ENCODE measurements at regions not wholly inside any gene's neighbourhood (a gene's known extent, or its start where the extent isn't known, plus 50 kb on each side); places are given as distances from the start of the nearest gene placed in this dataset.
"Not testable (repeated sequence)": the region's sequence is repeated elsewhere in the genome, so short reads cannot be mapped to it uniquely, and the experiment has no call there.

- Mint-ChIP-seq H3K27ac (no peak overlapping the region), H3K9me3 (ENCODE audit: low read depth) (no peaks in the 10 kb centered on the region), H3K4me3 (no peak overlapping the region), H3K4me1 (ENCODE audit: low read depth) (no peaks in the 10 kb centered on the region), H3K27me3 (peaks cover 2% of the 10 kb centered on the region), H3K36me3 (no peaks in the 10 kb centered on the region)
These were observed 273.1 kb downstream of the XPNPEP1 start for GRCh38 chr10:109650228-109650627.

DNA sequence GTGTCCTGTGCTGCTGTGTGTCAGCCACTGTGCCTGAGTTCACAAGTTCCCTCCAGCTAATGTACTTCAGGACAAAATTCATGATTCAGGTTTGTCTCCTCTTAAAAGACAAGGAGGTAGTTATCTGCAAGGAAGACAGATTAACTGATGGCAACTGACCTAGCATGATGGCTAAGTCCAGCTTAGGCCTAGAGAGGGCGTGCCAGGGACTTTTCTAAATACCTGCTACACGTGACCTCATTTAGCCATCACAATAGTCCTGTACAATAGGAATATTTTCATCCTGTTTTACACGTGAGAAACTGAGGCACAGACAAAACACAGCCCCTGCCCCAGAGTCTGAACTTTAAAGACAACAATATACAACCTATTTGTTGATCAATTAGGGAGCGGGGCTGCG lies 275.7 kb downstream of the XPNPEP1 start:
- Mint-ChIP-seq H3K27ac (no peak overlapping the region), H3K9me3 (ENCODE audit: low read depth) (no peaks in the 10 kb centered on the region), H3K4me3 (no peak overlapping the region), H3K27me3 (peaks cover 2% of the 10 kb centered on the region), H3K36me3 (no peaks in the 10 kb centered on the region), H3K4me1 (ENCODE audit: low read depth) (no peaks in the 10 kb centered on the region)

DNA sequence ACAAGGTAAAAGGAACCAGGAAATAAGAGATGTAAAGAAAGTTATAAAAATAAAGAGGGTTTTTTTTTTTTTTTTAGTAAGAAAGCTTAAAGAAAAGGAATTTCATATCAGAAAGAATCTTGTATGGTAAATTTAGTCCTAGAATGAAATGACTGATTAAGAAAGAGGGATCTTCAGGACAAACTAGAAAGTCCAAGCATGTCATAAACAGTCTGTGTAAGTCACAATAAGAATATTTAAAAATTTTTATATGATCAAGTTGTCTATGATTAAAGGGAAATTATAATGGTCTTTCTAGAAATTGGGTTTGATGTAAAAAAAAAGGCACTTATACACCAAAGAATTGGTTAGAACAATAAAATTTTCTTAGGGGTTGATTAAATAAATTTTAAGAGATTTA lies 289.5 kb downstream of the XPNPEP1 start:
- H3K27ac Mint-ChIP-seq: no peak overlapping the region
- H3K4me1 Mint-ChIP-seq (ENCODE audit: low read depth): no peaks in the 10 kb centered on the region
- H3K36me3 Mint-ChIP-seq: no peaks in the 10 kb centered on the region
- no peak overlapping the region for H3K4me3 Mint-ChIP-seq
- H3K9me3 Mint-ChIP-seq (ENCODE audit: low read depth): no peaks in the 10 kb centered on the region
- H3K27me3 Mint-ChIP-seq: no peaks in the 10 kb centered on the region

- not testable (repeated sequence) for H3K27ac Mint-ChIP-seq; H3K4me1 Mint-ChIP-seq (ENCODE audit: low read depth); H3K4me3 Mint-ChIP-seq; H3K27me3 Mint-ChIP-seq; H3K36me3 Mint-ChIP-seq; H3K9me3 Mint-ChIP-seq (ENCODE audit: low read depth)
These were observed 290.3 kb downstream of the XPNPEP1 start for GRCh38 chr10:109633017-109633416.

- H3K4me1 Mint-ChIP-seq (ENCODE audit: low read depth): no peaks in the 10 kb centered on the region
- no peaks in the 10 kb centered on the region for H3K36me3 Mint-ChIP-seq
- no peak overlapping the region for H3K4me3 Mint-ChIP-seq
- no peaks in the 10 kb centered on the region for H3K9me3 Mint-ChIP-seq (ENCODE audit: low read depth)
- no peak overlapping the region for H3K27ac Mint-ChIP-seq
- no peaks in the 10 kb centered on the region for H3K27me3 Mint-ChIP-seq
These were observed 298.4 kb downstream of the XPNPEP1 start for GRCh38 chr10:109624939-109625338.

GRCh38 chr10:109622566-109622965 lies 300.7 kb downstream of the XPNPEP1 start:
- no peak overlapping the region for H3K4me3 Mint-ChIP-seq
- no peaks in the 10 kb centered on the region for H3K36me3 Mint-ChIP-seq
- no peaks in the 10 kb centered on the region for H3K4me1 Mint-ChIP-seq (ENCODE audit: low read depth)
- no peak overlapping the region for H3K27ac Mint-ChIP-seq
- H3K9me3 Mint-ChIP-seq (ENCODE audit: low read depth): no peaks in the 10 kb centered on the region
- no peaks in the 10 kb centered on the region for H3K27me3 Mint-ChIP-seq

DNA sequence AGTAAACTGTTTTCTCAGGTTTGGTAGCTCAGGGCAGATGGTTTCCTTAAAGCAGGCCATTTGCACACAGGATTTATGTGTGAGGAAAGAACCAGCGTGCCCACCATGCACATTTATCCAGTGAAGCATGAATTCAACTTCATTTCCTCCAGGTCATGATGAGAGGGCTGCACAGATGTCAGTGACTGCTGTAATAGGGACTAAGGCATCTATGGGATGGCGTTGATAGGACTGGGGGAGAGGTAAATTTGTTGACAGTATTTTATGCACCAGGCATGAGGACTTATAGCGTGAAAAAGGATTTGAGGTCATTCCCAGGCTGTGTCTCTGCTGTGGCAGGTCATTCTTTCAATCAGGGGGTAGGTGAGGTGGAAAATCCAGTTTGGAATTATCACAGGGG lies 302.9 kb downstream of the XPNPEP1 start:
- Mint-ChIP-seq H3K4me1 (ENCODE audit: low read depth) (no peaks in the 10 kb centered on the region), H3K9me3 (ENCODE audit: low read depth) (no peaks in the 10 kb centered on the region), H3K27ac (no peak overlapping the region), H3K27me3 (peaks cover 1% of the 10 kb centered on the region), H3K36me3 (no peaks in the 10 kb centered on the region), H3K4me3 (no peak overlapping the region)

DNA sequence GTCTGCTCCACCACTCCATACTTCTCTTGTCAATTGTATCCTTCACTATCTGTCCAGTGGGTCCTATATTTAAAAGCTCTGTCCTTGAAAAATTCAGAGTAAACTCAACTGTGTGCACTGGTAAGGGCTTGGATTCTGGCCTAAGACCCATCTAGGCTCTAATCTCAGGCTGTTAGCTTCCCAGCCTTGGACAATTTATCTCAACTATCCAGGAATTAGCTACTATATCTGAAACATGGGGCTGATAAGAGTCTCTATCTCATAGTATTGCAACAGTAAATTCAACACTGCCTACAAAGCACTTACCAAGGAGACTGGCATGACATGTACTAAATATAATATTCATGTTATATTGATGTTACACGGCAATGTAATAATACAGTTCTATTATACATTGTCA lies 303.4 kb downstream of the XPNPEP1 start:
- no peaks in the 10 kb centered on the region for H3K4me1 Mint-ChIP-seq (ENCODE audit: low read depth)
- H3K36me3 Mint-ChIP-seq: no peaks in the 10 kb centered on the region
- no peak overlapping the region for H3K4me3 Mint-ChIP-seq
- H3K27me3 Mint-ChIP-seq: peaks cover 2% of the 10 kb centered on the region
- no peak overlapping the region for H3K27ac Mint-ChIP-seq
- H3K9me3 Mint-ChIP-seq (ENCODE audit: low read depth): no peaks in the 10 kb centered on the region

DNA sequence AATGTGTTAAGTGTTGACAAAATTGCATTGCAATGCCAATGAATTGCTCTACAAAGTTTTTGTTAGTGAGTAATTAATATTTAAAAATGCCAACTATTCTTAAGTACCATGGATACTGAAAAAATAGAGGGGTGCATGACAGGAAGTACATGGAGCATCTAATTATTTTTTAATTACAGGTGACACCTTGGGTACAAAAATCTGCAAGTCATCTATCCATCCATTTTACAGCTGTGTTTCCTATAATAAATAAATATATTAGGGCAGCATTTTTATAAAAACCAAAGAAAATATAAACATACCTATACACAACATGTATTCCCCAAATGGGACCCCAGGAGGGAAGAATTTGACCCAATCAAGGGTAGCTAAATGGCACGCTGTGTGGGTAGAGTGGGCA lies 304.6 kb downstream of the XPNPEP1 start:
- Mint-ChIP-seq H3K27me3 (peaks cover 2% of the 10 kb centered on the region), H3K36me3 (no peaks in the 10 kb centered on the region), H3K4me3 (no peak overlapping the region)

GRCh38 chr10:109618301-109618700 lies 305.0 kb downstream of the XPNPEP1 start:
- no peaks in the 10 kb centered on the region for H3K9me3 Mint-ChIP-seq (ENCODE audit: low read depth)
- no peaks in the 10 kb centered on the region for H3K4me1 Mint-ChIP-seq (ENCODE audit: low read depth)
- no peak overlapping the region for H3K27ac Mint-ChIP-seq
- peaks cover 2% of the 10 kb centered on the region for H3K27me3 Mint-ChIP-seq
- H3K36me3 Mint-ChIP-seq: no peaks in the 10 kb centered on the region
- H3K4me3 Mint-ChIP-seq: no peak overlapping the region

More for the DNA sequence above, 304.6 kb downstream of the XPNPEP1 start:
- Mint-ChIP-seq H3K9me3 (ENCODE audit: low read depth) (no peaks in the 10 kb centered on the region), H3K27ac (no peak overlapping the region), H3K4me1 (ENCODE audit: low read depth) (no peaks in the 10 kb centered on the region)

DNA sequence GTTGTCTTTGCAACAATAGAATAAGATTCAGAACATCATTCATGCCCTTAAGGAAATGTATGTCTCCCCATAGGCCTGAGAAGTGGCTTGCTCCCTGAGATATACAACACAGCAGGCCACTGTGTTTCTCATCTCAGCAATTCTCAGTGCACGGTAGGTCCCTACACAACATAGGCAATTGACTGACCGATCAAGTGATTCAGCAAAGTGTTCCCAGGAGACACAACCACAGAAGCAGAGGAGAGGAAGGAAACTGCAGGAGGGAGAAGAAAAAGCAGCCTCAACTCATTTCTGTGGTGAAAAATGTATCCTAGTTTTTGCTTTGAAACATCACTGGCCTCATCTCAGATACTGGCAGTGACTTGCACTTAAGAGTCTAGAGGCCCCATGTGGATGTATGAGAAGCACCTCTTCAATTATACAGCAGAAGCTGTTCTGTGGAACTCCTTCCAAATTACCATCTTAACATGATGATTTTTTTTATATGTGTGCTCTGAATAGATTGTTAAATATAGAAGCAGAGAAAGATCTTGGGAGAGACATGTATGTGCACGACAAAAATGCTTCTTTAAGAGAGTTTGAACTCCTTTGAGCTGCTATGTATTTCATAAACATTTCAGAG lies 306.8 kb downstream of the XPNPEP1 start:
- Mint-ChIP-seq H3K4me1 (ENCODE audit: low read depth) (no peaks in the 10 kb centered on the region), H3K4me3 (no peak overlapping the region), H3K36me3 (no peaks in the 10 kb centered on the region), H3K27me3 (peaks cover 2% of the 10 kb centered on the region), H3K27ac (no peak overlapping the region), H3K9me3 (ENCODE audit: low read depth) (peaks cover 5% of the 10 kb centered on the region)

DNA sequence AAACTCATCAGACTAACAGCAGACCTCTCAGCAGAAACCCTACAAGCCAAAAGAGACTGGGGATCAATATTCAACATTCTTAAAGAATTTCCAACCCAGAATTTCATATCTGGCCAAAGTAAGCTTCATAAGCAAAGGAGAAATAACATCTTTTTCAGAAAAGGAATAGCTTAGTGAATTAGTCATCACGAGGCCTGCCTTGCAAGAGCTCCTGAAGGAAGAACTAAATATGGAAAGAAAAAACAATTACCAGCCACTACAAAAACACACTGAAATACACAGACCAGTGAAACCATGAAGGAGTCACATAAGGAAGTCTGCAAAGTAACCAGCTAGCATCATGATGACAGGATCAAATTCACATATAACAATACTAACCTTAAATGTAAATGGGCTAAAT lies 328.0 kb downstream of the XPNPEP1 start:
- H3K9me3 Mint-ChIP-seq (ENCODE audit: low read depth); H3K4me3 Mint-ChIP-seq; H3K4me1 Mint-ChIP-seq (ENCODE audit: low read depth): not testable (repeated sequence)

DNA sequence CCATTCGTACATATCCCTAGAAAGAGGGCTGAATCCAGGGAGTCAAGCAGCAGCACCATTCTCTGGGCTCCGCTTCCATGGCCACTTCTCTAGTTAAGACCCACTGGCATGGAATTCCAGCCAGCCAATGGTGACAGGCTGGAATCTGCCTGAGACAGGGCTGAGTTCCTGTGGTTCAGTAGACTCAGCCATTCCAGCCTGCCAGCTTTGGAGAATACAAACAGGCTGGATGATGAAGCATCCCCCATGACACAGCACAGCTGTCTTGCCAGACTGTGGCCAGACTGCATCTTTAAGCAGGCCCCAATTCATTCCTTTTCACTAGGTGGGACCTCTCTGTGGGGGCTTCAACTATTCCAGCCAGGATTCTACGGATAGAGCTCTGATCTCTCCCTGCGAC lies 329.6 kb downstream of the XPNPEP1 start:
- Mint-ChIP-seq H3K27ac (no peak overlapping the region), H3K9me3 (ENCODE audit: low read depth) (no peaks in the 10 kb centered on the region), H3K27me3 (peaks cover 5% of the 10 kb centered on the region), H3K4me3 (no peak overlapping the region), H3K36me3 (no peaks in the 10 kb centered on the region), H3K4me1 (ENCODE audit: low read depth) (no peaks in the 10 kb centered on the region)

More for the DNA sequence above, 328.0 kb downstream of the XPNPEP1 start:
- H3K36me3 Mint-ChIP-seq, H3K27me3 Mint-ChIP-seq, H3K27ac Mint-ChIP-seq: not testable (repeated sequence)

DNA sequence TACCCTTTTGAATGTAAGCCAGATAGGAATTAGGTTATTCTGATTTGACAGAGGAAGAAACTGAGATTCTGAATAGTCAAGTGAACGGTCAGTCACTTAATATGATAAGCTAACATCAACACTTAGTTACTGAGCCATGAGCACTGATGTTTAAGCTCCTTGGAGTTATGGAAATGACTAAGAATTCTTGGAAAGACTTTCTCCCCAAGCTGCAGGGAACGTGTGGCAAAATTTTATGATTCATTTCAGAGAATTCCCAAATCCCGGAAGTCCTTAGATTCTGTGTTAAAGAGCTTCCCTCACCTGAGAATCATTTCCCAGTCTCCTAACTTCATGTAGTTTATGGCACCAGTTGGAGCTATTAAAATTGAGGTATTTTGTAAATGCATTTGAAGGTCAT lies 330.9 kb downstream of the XPNPEP1 start:
- H3K27me3 Mint-ChIP-seq: peaks cover 2% of the 10 kb centered on the region
- H3K36me3 Mint-ChIP-seq: no peaks in the 10 kb centered on the region
- no peak overlapping the region for H3K27ac Mint-ChIP-seq
- H3K9me3 Mint-ChIP-seq (ENCODE audit: low read depth): peaks cover 3% of the 10 kb centered on the region
- H3K4me3 Mint-ChIP-seq: no peak overlapping the region
- H3K4me1 Mint-ChIP-seq (ENCODE audit: low read depth): no peaks in the 10 kb centered on the region

GRCh38 chr10:109591601-109592000 lies 331.7 kb downstream of the XPNPEP1 start:
- Mint-ChIP-seq H3K36me3 (no peaks in the 10 kb centered on the region), H3K9me3 (ENCODE audit: low read depth) (peaks cover 3% of the 10 kb centered on the region), H3K4me1 (ENCODE audit: low read depth) (no peaks in the 10 kb centered on the region), H3K4me3 (no peak overlapping the region), H3K27ac (no peak overlapping the region), H3K27me3 (peaks cover 2% of the 10 kb centered on the region)

DNA sequence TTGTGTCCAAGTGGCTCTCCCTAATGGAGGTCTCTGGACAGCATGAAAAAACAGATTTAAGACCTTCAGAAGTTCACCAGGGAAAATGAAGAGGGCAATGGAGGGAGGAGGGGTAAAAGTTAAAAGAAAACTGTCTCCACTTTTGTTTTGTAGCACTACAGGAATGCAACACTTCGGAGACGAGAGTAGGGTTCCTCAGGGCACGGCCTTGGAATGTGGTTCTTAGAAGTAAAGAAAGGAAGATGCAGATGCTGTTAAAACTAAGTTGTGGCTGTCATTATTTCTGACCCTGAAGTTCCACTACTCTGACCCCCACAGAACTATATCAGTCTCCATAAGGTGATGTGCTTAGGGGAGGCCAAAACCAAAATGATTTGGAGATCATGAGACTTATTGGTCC lies 335.1 kb downstream of the XPNPEP1 start:
- peaks cover 2% of the 10 kb centered on the region for H3K27me3 Mint-ChIP-seq
- peaks cover 6% of the 10 kb centered on the region for H3K9me3 Mint-ChIP-seq (ENCODE audit: low read depth)
- no peaks in the 10 kb centered on the region for H3K4me1 Mint-ChIP-seq (ENCODE audit: low read depth)
- H3K27ac Mint-ChIP-seq: no peak overlapping the region
- H3K4me3 Mint-ChIP-seq: no peak overlapping the region
- H3K36me3 Mint-ChIP-seq: no peaks in the 10 kb centered on the region
